Stomach smooth muscle (tissue), 2 donors: ENCODE measurements at regions not wholly inside any gene's neighbourhood (a gene's known extent, or its start where the extent isn't known, plus 50 kb on each side); places are given as distances from the start of the nearest gene placed in this dataset.
"Not testable (repeated sequence)": the region's sequence is repeated elsewhere in the genome, so short reads cannot be mapped to it uniquely, and the experiment has no call there.

Source experiments
- H3K27ac ChIP-seq: one replicate; pipeline ENCODE4 v1.7.0; 2013; ENCODE audit warnings: mild to moderate bottlenecking, low read length, inconsistent platforms
- H3K27me3 ChIP-seq, 2 donors: one replicate each; pipeline ENCODE4 v1.7.0; 2013; ENCODE audit warnings: low read length in 2 of 2; ENCODE audit not compliant: insufficient read depth in 2 of 2, control insufficient read depth in 1 of 2
- H3K36me3 ChIP-seq, 2 donors: one replicate each; pipeline ENCODE4 v1.7.0; 2013; ENCODE audit warnings: low read length in 2 of 2; ENCODE audit not compliant: control insufficient read depth in 2 of 2, insufficient read depth in 2 of 2
- H3K4me1 ChIP-seq: one replicate; pipeline ENCODE4 v1.7.0; 2013; ENCODE audit warnings: low read length; ENCODE audit not compliant: control insufficient read depth, insufficient read depth
- H3K4me3 ChIP-seq, 2 donors: one replicate each; pipeline ENCODE4 v1.7.0; 2013; ENCODE audit warnings: low read length in 2 of 2
- H3K9ac ChIP-seq, 2 donors: one replicate each; pipeline ENCODE4 v1.7.0; 2013; ENCODE audit warnings: low read length in 2 of 2, mild to moderate bottlenecking in 1 of 2
- H3K9me3 ChIP-seq, 2 donors: one replicate each; pipeline ENCODE4 v1.7.0; 2013; ENCODE audit warnings: low read length in 2 of 2; ENCODE audit not compliant: control insufficient read depth in 2 of 2
- donor health status: healthy.
- donor health status: Pancreatic carcinoma.

DNA sequence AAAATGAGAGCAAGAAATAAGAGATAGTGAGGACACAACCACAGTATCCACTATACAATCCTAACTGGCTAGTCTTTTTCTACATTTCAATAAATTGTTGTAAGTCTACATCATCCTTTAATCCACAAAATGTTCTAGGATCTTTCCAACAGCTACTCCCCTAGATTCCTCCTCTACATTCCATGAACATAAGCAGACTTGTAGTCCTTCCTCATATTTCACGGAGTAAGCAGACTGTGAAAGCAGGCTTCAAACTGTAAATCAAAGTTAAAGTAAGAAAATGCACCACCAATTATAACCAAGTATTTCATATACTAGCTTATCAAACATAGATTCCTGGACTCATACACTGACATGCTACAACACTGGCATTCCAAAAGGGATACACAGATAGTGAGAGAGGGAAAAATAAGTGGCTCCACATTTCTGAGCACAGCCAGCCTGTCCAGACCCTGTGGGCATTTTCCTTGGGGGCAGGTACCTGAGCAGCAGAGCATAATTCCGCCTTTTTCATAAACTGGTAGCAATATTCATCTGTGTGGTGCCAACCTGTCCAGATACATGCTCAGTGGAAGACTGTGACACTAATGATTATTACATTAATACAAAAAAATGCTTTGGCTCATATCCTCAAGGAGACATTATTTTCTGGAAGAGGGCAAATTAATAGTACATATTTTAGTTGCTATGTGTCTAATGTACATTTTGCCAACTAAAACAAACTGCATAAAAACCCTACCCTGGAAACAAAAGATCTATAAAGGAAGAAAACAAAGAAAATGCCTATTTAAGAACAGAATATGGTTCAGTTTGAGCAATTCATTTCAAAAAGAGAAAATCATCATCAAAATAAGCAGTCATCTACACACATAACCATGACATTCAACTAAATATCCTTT, 113.3 kb upstream of the FSCB start:
- Histone ChIP-seq H3K36me3 (no peaks in the 10 kb centered on the region), H3K27me3 (no peaks in the 10 kb centered on the region), H3K9ac (no peak overlapping the region), H3K4me1 (no peaks in the 10 kb centered on the region), H3K4me3 (no peak overlapping the region), H3K27ac (no peak overlapping the region), H3K9me3 (no peaks in the 10 kb centered on the region)

DNA sequence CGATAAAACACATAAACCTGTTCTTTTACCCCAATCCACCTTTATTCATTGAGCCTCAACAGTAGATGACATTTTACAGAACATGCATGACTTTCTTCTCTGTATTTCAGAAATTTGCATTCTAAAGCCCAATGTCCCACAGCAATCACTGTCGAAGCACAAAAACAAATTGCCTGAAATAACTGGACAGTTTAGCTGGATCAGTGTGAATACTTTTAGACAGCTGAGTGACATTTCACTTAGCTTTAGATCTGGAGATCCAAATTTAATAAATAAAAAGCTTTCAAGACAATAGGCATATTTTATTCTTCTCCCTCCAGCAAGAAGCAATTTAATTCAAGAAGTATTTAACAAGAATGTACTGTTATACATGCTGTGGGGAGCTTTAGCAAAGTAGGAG, 109.1 kb upstream of the FSCB start:
- Histone ChIP-seq H3K9ac (no peak overlapping the region), H3K9me3 (no peaks in the 10 kb centered on the region), H3K27ac (no peak overlapping the region)

DNA sequence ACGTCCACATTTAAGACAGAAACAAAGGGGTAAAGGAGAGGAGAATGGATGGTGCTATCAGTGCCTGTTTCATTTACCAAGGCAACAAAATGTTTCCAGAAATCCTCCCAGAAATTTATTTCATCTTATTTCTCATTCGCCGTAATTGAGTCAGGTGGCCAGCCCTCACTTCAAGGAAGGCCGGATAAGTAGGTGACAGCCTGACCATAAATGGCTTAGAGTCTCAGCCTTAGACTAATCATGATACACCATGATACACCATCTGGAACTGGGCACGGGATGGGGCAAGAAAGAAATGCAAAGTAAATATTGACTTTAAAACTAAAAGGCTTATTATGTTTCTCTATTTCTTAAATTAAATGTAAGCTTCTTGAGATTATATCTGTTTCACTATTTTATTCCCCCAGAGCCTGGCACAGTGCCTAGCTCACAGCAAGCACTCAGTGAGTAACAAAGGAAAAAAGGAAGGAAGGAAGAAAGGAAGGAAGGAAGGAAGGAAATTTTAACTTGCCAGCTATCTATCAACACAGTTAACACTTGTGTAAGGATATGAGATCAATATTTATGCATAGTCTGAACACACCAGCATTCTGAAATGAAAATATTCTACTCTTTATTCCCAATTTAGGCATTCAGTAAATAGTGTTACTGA, 106.1 kb upstream of the FSCB start:
- H3K9ac ChIP-seq, result no peak overlapping the region
- H3K27ac ChIP-seq, result no peak overlapping the region
- no peaks in the 10 kb centered on the region for H3K27me3 ChIP-seq
- no peaks in the 10 kb centered on the region for H3K36me3 ChIP-seq
- H3K4me1 ChIP-seq, result no peaks in the 10 kb centered on the region
- no peak overlapping the region for H3K4me3 ChIP-seq
- H3K9me3 ChIP-seq, result peaks cover 0 to 1% of the 10 kb centered on the region in 2 donors

More for the DNA sequence above, 109.1 kb upstream of the FSCB start:
- Histone ChIP-seq H3K4me3 (no peak overlapping the region), H3K27me3 (no peaks in the 10 kb centered on the region), H3K4me1 (no peaks in the 10 kb centered on the region), H3K36me3 (no peaks in the 10 kb centered on the region)

DNA sequence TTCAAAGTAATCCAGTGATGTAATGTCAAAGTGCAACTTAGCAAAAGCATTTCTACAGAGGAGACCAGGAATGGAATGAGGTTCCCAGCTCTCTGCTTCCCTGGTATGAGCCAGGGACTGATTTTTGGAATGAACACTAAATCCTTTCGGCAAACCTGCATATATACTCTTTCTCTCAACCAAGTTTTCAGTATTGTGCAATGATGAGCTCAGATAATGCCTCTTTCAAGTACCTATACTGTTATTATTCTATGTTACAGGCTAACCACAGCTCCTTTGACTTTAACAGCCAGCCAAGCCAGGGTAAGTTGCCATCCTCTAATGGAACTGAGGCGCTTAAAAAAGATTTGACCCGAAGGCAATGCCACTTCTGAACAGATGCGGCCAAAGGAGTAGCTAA, 104.9 kb upstream of the FSCB start:
- Histone ChIP-seq H3K27ac (no peak overlapping the region), H3K4me1 (no peaks in the 10 kb centered on the region)

DNA sequence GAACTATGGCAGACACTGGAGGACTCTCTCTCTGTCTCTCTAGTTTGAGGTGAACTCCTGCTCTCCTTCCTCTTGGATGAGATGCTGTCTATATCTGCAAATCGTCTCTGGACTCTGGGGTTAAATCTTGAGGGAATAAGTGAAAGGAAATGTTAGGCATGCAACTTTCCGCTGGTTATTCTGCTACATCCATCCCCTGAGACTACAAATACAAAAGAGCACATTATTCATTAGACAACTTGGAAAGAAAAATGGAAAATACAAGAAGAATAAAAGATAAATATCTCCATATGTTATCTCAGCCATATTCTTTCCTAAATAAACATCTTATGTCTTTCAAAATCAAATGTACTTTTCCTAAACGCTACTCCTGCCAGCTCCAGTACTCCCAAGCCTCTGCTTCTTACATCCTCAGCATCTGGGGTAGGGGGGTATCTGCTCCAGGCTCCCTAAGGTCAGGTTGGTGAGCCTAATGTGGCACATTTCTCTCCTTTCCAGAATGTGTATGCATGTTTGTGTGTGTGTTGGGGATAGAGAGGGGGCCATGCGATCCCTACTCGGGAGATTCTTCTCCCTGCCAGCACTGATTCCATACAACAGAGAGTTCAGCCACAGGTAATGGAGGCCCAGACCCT, 102.9 kb upstream of the FSCB start:
- Histone ChIP-seq H3K27me3 (no peaks in the 10 kb centered on the region), H3K4me1 (no peaks in the 10 kb centered on the region), H3K4me3 (no peak overlapping the region), H3K9me3 (peaks cover 0 to 4% of the 10 kb centered on the region in 2 donors), H3K36me3 (no peaks in the 10 kb centered on the region), H3K27ac (no peak overlapping the region), H3K9ac (no peak overlapping the region)

More for the DNA sequence above, 104.9 kb upstream of the FSCB start:
- no peak overlapping the region for H3K4me3 ChIP-seq
- H3K9ac ChIP-seq, result no peak overlapping the region
- peaks cover 0 to 4% of the 10 kb centered on the region in 2 donors for H3K9me3 ChIP-seq
- H3K36me3 ChIP-seq, result no peaks in the 10 kb centered on the region
- H3K27me3 ChIP-seq, result no peaks in the 10 kb centered on the region

DNA sequence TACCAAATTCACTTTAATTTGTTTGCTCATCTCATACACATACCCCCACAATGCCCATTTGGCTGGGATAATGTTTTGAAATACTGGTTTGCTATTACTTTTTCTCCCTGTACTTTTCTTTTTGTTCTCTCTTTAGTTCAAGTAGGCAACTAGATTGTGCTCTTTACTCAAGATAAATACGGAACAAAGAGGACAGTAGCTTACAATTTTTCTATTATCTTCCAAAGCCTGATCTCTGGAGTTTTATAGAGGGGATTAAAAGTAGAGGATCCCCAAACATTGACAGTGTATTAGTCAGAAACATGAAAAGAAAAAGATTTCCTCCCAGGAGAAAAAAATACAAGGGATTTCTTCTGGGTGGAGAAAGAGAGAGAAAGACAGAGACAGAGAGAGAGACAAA, 102.1 kb upstream of the FSCB start:
- Histone ChIP-seq H3K27ac (no peak overlapping the region), H3K27me3 (no peaks in the 10 kb centered on the region), H3K4me3 (no peak overlapping the region), H3K4me1 (no peaks in the 10 kb centered on the region), H3K9ac (no peak overlapping the region), H3K9me3 (peaks cover 0 to 4% of the 10 kb centered on the region in 2 donors), H3K36me3 (no peaks in the 10 kb centered on the region)

DNA sequence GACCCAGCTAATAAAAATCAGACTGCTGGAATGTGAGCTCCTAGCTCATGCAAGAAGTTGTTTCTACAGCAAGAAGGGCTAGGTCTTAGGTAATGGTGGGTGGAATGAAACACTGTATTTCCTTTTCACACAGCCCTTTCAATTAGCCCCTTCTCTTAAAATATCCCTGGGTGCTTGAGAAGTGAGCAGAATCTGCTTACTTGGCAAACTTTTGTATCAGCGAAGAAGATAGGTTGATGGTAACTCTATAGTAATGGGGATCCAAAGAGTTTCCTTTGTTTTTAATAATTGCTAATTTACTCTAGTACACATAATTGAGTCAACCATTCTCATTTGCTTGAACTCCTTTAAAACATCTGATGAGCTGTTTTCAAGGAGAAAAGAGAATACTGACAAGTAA, 100.6 kb upstream of the FSCB start:
- H3K4me3 ChIP-seq, result no peak overlapping the region
- peaks cover 0 to 4% of the 10 kb centered on the region in 2 donors for H3K9me3 ChIP-seq
- H3K9ac ChIP-seq, result no peak overlapping the region
- no peaks in the 10 kb centered on the region for H3K27me3 ChIP-seq
- H3K36me3 ChIP-seq, result no peaks in the 10 kb centered on the region
- no peak overlapping the region for H3K27ac ChIP-seq
- H3K4me1 ChIP-seq, result no peaks in the 10 kb centered on the region

DNA sequence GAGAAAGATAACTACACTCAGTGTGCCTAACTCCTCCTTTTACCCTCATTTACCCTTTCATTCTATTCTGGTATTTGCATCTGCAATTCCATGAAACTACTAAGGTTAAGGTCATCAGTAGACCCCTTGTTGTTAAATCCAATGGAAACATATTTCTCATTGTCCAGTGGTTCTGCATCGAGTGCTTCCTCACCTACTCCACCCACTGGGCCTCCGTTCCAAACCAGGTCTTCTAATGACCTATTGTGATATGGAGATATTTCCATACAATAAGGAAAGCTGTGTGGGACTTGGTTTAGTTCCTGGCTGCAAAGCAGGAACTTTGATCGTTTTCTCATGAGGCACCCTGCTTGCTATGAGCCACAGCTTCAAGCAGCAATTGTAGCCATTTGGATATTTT, 99.5 kb upstream of the FSCB start:
- Histone ChIP-seq H3K36me3 (no peaks in the 10 kb centered on the region), H3K4me1 (no peaks in the 10 kb centered on the region), H3K9me3 (peaks cover 0 to 4% of the 10 kb centered on the region in 2 donors), H3K27ac (no peak overlapping the region), H3K4me3 (no peak overlapping the region), H3K27me3 (no peaks in the 10 kb centered on the region), H3K9ac (no peak overlapping the region)

DNA sequence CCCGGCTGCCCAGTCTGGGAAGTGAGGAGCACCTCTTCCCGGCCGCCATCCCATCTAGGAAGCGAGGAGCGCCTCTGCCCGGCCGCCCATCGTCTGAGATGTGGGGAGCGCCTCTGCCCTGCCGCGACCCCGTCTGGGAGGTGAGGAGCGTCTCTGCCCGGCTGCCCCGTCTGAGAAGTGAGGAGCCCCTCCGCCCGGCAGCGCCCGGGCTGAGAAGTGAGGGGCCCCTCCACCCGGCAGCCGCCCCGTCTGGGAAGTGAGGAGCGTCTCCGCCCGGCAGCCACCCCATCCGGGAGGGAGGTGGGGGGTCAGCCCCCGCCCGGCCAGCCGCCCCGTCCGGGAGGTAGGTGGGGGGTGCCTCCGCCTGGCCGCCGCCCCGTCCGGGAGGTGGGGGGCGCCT, 94.2 kb upstream of the FSCB start:
- not testable (repeated sequence) for H3K9ac ChIP-seq, H3K36me3 ChIP-seq, H3K4me3 ChIP-seq, H3K9me3 ChIP-seq, H3K27me3 ChIP-seq, H3K4me1 ChIP-seq, H3K27ac ChIP-seq

DNA sequence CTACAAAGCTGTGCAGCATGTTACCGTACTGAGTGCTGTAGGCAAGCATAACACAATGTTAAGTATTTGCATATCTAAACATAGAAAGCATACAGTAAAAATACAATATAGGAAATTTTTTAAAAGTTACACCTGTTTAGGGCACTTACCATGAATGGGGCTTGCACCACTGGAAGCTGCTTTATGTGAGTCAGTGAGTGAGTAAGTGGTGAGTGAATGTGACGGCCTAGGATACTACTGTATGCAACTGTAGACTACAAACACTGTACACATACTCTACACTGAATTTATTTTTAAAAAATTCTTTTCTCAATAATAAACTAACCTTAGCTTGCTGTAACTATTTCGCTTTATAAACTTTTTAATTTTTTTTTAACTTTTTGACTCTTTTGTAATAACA, 82.1 kb upstream of the FSCB start:
- H3K36me3 ChIP-seq, result no peaks in the 10 kb centered on the region
- H3K9me3 ChIP-seq, result no peaks in the 10 kb centered on the region
- H3K9ac ChIP-seq, result no peak overlapping the region
- no peak overlapping the region for H3K27ac ChIP-seq
- H3K27me3 ChIP-seq, result no peaks in the 10 kb centered on the region
- no peak overlapping the region for H3K4me3 ChIP-seq
- no peaks in the 10 kb centered on the region for H3K4me1 ChIP-seq
